Trophoblast cell (in vitro differentiated cells and primary cell): ENCODE measurements at regions not wholly inside any gene's neighbourhood (a gene's known extent, or its start where the extent isn't known, plus 50 kb on each side); places are given as distances from the start of the nearest gene placed in this dataset.
A peak's percentile ranks its signal among the peaks of the same experiment; 100 is the strongest.

Experiments
- DNase-seq, 2 donors: peaks; one replicate each; pipeline ENCODE4 v3.0.0-alpha.2; 2016
- H2AFZ ChIP-seq: 2 replicates; pipeline ENCODE4 v1.6.1; 2013; ENCODE audit warnings: low read length, moderate library complexity, mild to moderate bottlenecking; ENCODE audit not compliant: insufficient read depth, poor library complexity
- H2AK5ac ChIP-seq: 2 replicates; pipeline ENCODE4 v1.6.1; 2013; ENCODE audit warnings: mild to moderate bottlenecking, low read length
- H2BK120ac ChIP-seq: 2 replicates; pipeline ENCODE4 v1.6.1; 2013; ENCODE audit warnings: low read length, mild to moderate bottlenecking, moderate library complexity; ENCODE audit not compliant: insufficient read depth, poor library complexity
- H2BK12ac ChIP-seq: 2 replicates; pipeline ENCODE4 v1.6.1; 2013; ENCODE audit warnings: mild to moderate bottlenecking, low read length, moderate library complexity
- H2BK5ac ChIP-seq: 2 replicates; pipeline ENCODE4 v1.6.1; 2013; ENCODE audit warnings: low read length, low read depth, moderate library complexity, mild to moderate bottlenecking; ENCODE audit not compliant: poor library complexity
- H3K14ac ChIP-seq: 2 replicates; pipeline ENCODE4 v1.6.1; 2013; ENCODE audit warnings: mild to moderate bottlenecking, low read length
- H3K18ac ChIP-seq: 2 replicates; pipeline ENCODE4 v1.6.1; 2013; ENCODE audit warnings: mild to moderate bottlenecking, low read length
- H3K23ac ChIP-seq: 2 replicates; pipeline ENCODE4 v1.6.1; 2013; ENCODE audit warnings: low read length
- H3K27ac ChIP-seq: 2 replicates; pipeline ENCODE4 v1.5.1; 2013; ENCODE audit warnings: low read depth, mild to moderate bottlenecking, inconsistent platforms, low read length, moderate library complexity
- H3K27me3 ChIP-seq: 2 replicates; pipeline ENCODE4 v1.6.1; 2013; ENCODE audit warnings: inconsistent platforms, mild to moderate bottlenecking, low read length, moderate library complexity; ENCODE audit not compliant: insufficient read depth
- H3K36me3 ChIP-seq, 2 experiments: 1 replicate in 1 of 2; 2 replicates in 1 of 2; pipeline ENCODE4 v1.6.1; 2013; ENCODE audit warnings: low read length in 2 of 2, mild to moderate bottlenecking in 2 of 2, moderate library complexity in 1 of 2; ENCODE audit not compliant: insufficient read depth in 2 of 2, control insufficient read depth in 1 of 2
- H3K4ac ChIP-seq: 2 replicates; pipeline ENCODE4 v1.6.1; 2013; ENCODE audit warnings: low read depth, mild to moderate bottlenecking, low read length, moderate library complexity
- H3K4me1 ChIP-seq, 2 experiments: 1 replicate in 1 of 2; 2 replicates in 1 of 2; pipeline ENCODE4 v1.6.1; 2013; ENCODE audit warnings: low read length in 2 of 2, mild to moderate bottlenecking in 2 of 2, moderate library complexity in 1 of 2; ENCODE audit not compliant: insufficient read depth in 2 of 2, control insufficient read depth in 1 of 2
- H3K4me2 ChIP-seq: 2 replicates; pipeline ENCODE4 v1.6.1; 2013; ENCODE audit warnings: inconsistent platforms, mild to moderate bottlenecking, low read length, moderate library complexity
- H3K4me3 ChIP-seq: 2 replicates; pipeline ENCODE4 v1.5.1; 2013; ENCODE audit warnings: mild to moderate bottlenecking, low read depth, low read length, inconsistent platforms
- H3K79me1 ChIP-seq: one replicate; pipeline ENCODE4 v1.6.1; 2013; ENCODE audit warnings: low read length
- H3K79me2 ChIP-seq: 2 replicates; pipeline ENCODE4 v1.6.1; 2013; ENCODE audit warnings: low read length, mild to moderate bottlenecking; ENCODE audit not compliant: control insufficient read depth, insufficient read depth, poor library complexity
- H3K9ac ChIP-seq: 2 replicates; pipeline ENCODE4 v1.6.1; 2013; ENCODE audit warnings: mild to moderate bottlenecking, low read length
- H3K9me3 ChIP-seq: 2 replicates; pipeline ENCODE4 v1.6.1; 2013; ENCODE audit warnings: low read depth, mild to moderate bottlenecking, control low read depth, inconsistent platforms, low read length; ENCODE audit not compliant: insufficient read depth
- H4K12ac ChIP-seq: 2 replicates; pipeline ENCODE4 v1.6.1; 2013; ENCODE audit warnings: low read depth, mild to moderate bottlenecking, low read length, moderate library complexity
- H4K8ac ChIP-seq: 2 replicates; pipeline ENCODE4 v1.6.1; 2013; ENCODE audit warnings: low read depth, mild to moderate bottlenecking, low read length, moderate library complexity
- H4K91ac ChIP-seq: one replicate; pipeline ENCODE4 v1.6.1; 2013; ENCODE audit warnings: low read depth, mild to moderate bottlenecking, low read length, moderate library complexity
- WGBS: extraction: QIAGEN DNeasy Blood & Tissue Kit; methylation state at CpG from one replicate; pipeline ENCODE4 v1.1.7; 2013; ENCODE audit warnings: missing lambda C conversion rate; ENCODE audit not compliant: insufficient read length, insufficient coverage; ENCODE audit errors: extremely low coverage; 5-methylcytosine and 5-hydroxymethylcytosine counted together

DNA sequence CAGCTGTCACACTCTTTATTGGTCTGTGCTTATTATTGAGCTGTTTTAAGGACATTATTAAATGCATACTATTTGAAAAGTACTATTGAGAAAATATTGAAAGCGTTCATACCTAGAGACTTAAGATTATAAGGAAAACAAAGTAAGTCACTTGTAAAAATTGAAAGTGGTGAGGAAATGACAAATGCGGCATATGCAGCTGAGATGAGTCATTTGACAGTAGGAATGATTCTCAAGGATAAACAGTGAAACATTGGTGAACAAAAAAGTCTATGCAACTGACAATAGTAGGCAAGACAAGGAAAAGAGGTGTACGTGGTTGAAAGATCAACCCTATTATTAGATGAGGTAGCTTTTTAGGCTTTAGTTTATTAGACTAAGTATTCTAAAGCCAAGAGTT, 82.6 kb upstream of the MAP10 start:
- Histone ChIP-seq H4K91ac (peak overlapping the region; percentile 78), H3K14ac (no peak overlapping the region), H3K4me1 (peaks cover 13 to 14% of the 10 kb centered on the region in 2 experiments), H2BK12ac (peak overlapping the region; percentile 3), H4K8ac (no peak overlapping the region), H4K12ac (no peak overlapping the region), H3K27me3 (no peaks in the 10 kb centered on the region), H2BK5ac (peak overlapping the region; percentile 31), H3K4ac (no peak overlapping the region), H3K79me2 (no peaks in the 10 kb centered on the region), H2AK5ac (no peak overlapping the region), H3K27ac (peak overlapping the region; percentile 78), H3K4me2 (no peak overlapping the region), H3K79me1 (peaks cover 22% of the 10 kb centered on the region), H3K36me3 (no peaks in the 10 kb centered on the region), H3K18ac (no peak overlapping the region), H3K4me3 (no peak overlapping the region), H3K23ac (no peak overlapping the region), H2AFZ (no peak overlapping the region), H3K9ac (no peak overlapping the region), H2BK120ac (peak overlapping the region; percentile 20), H3K9me3 (peaks cover 4% of the 10 kb centered on the region)
- no CpG with 5 or more reads among the region's 3 CpGs for WGBS
- DNase-seq, result no peak

DNA sequence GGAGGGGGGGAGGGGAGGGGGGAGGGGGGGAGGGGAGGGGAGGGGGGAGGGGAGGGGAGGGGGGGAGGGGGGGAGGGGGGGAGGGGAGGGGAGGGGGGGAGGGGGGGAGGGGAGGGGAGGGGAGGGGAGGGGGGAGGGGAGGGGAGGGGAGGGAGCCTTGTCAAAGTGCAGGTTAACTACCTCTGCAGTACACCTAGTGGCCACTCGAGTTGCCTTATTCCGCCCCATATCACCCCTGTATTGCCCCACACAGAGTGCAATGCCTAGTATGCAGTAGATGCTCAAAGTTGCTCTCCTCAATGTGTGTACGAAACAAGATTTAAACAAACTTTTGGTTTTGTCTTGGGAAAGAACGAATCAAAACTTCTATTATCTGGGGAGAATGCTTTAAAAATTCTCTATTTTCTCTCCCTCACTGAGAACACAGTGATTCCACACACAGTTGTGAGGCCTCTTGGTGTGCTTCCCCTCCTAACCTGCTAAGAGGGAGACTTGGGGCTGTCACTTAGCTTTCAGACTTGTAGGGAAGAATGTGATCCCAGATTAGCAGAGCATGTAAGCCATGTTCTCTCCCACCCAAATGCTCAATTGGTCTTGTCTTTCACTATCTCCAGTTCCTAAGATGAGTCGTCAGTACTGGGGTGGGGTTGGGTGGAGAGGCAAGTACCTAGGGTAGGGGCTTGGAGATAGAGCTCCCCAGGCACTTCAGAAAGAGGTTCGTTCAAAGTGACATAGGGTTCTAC, 79.7 kb upstream of the MAP10 start:
- Histone ChIP-seq H4K91ac (peak overlapping the region; percentile 86), H4K8ac (peak overlapping the region; percentile 76), H4K12ac (no peak overlapping the region), H3K9me3 (peaks cover 3% of the 10 kb centered on the region), H3K9ac (no peak overlapping the region), H3K4me2 (no peak overlapping the region), H3K27ac (peak overlapping the region; percentile 73), H2AFZ (no peak overlapping the region), H3K23ac (no peak overlapping the region), H3K14ac (peak overlapping the region; percentile 79), H2BK120ac (peak overlapping the region; percentile 87), H3K79me1 (peaks cover 22% of the 10 kb centered on the region), H2BK5ac (peak overlapping the region; percentile 73), H3K36me3 (no peaks in the 10 kb centered on the region), H3K79me2 (no peaks in the 10 kb centered on the region), H3K18ac (peak overlapping the region; percentile 72), H2AK5ac (peak overlapping the region; percentile 88), H3K27me3 (no peaks in the 10 kb centered on the region), H3K4me1 (peaks cover 13 to 14% of the 10 kb centered on the region in 2 experiments), H3K4me3 (no peak overlapping the region), H3K4ac (peak overlapping the region; percentile 64), H2BK12ac (peak overlapping the region; percentile 99)
- no peak for DNase-seq
- no CpG with 5 or more reads among the region's 6 CpGs for WGBS

DNA sequence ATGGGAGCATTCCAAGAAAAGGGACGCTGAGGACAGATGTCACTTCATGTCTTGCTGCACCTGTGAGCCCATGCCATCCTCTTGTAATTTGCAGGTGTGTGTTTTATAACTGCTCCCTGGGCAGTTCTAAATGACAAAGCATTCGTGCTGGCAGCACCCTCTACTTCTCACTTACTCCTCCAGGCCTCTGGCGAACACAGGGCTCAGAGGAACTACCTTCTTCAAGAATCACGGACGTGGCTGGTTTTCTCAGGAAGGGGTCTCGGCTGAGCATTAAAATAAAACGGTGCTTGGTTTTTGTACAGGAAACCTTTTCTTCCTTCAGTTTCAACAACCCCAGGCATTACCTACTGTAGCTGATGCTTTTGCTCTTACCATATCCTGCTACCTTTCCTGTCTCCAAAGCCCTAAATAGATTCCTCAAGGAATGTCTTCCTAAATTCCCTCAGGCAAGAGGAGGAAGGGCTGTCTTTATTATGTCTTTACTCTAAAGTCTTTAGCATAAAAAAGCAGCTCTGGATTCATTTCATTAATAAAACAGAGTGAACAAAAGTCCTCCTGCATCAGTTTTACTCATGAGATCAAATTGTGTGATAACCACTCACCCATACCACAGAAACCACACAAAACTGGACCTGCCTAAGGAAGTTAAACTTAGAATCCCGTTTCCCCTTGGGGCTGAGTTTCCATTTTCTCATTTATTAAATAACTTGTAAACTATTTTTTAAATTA, 79.0 kb upstream of the MAP10 start:
- Histone ChIP-seq H3K18ac (no peak overlapping the region), H3K79me1 (peaks cover 19% of the 10 kb centered on the region), H3K4me2 (no peak overlapping the region), H2BK120ac (peak overlapping the region; percentile 87), H3K4me3 (no peak overlapping the region), H3K27me3 (no peaks in the 10 kb centered on the region), H3K4ac (peak overlapping the region; percentile 64), H4K91ac (peak overlapping the region; percentile 86), H3K4me1 (peaks cover 13 to 14% of the 10 kb centered on the region in 2 experiments), H4K12ac (no peak overlapping the region), H3K23ac (no peak overlapping the region), H2AFZ (no peak overlapping the region), H3K9ac (no peak overlapping the region), H4K8ac (peak overlapping the region; percentile 76), H2BK12ac (peak overlapping the region; percentile 99), H3K27ac (peak overlapping the region; percentile 73), H2BK5ac (peak overlapping the region; percentile 73), H2AK5ac (peak overlapping the region; percentile 88), H3K79me2 (no peaks in the 10 kb centered on the region), H3K9me3 (peaks cover 3% of the 10 kb centered on the region), H3K14ac (peak overlapping the region; percentile 79), H3K36me3 (no peaks in the 10 kb centered on the region)
- peak in 1 of 2 donors; percentile 25 for DNase-seq
- WGBS, result no CpG with 5 or more reads among the region's 8 CpGs

DNA sequence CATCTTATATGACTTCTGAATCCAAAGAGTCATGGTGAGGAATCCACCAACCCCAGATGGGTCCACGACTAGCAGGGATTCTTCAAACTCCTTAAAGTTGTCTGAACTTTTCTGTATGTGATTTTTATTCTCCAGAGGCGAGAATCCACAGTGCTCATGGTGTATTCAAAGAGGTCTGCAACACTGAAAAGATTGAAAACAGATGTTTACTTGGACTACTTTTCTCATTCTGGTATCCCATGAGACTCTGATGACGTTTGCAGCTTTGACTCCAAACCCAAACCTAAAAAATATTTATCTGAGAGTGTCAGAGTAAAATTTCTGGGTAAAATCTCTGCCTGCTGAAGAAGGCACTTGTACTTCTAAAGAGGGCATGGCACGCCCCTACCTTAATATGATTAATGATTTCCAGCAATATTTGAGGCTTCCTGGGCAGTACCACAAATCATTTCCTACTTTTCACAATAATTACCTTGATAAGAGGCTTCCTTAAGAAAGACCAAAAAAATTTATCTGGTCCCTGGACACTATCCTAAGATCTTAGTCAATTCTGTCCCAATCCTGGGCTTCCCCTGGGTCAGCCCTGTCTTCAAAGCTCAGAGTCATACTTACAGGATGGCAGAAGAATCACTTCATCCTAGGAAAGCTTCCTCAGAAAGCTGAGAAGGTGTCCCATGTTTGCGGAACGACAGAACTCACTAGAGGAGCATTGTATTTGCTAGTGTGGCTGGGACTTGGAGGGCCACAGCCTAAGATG, 76.5 kb upstream of the MAP10 start:
- Histone ChIP-seq H2AFZ (no peak overlapping the region), H3K36me3 (no peaks in the 10 kb centered on the region), H3K4me1 (peaks cover 9 to 12% of the 10 kb centered on the region in 2 experiments), H3K27me3 (no peaks in the 10 kb centered on the region), H2AK5ac (no peak overlapping the region), H3K79me2 (no peaks in the 10 kb centered on the region), H3K9ac (no peak overlapping the region), H4K91ac (no peak overlapping the region), H3K4me2 (no peak overlapping the region), H3K18ac (no peak overlapping the region), H3K4me3 (no peak overlapping the region), H3K14ac (no peak overlapping the region), H3K9me3 (peaks cover 3% of the 10 kb centered on the region), H4K8ac (no peak overlapping the region), H3K4ac (no peak overlapping the region), H2BK120ac (no peak overlapping the region), H3K27ac (no peak overlapping the region), H2BK5ac (no peak overlapping the region), H3K79me1 (peaks cover 12% of the 10 kb centered on the region), H3K23ac (no peak overlapping the region), H4K12ac (no peak overlapping the region), H2BK12ac (no peak overlapping the region)
- no CpG with 5 or more reads among the region's 6 CpGs for WGBS
- DNase-seq, result peak in 1 of 2 donors; percentile 5
